HG02970 (cell line): ENCODE measurements at regions not wholly inside any gene's neighbourhood (a gene's known extent, or its start where the extent isn't known, plus 50 kb on each side); places are given as distances from the start of the nearest gene placed in this dataset.

Experiments used
- ATAC-seq: cut with Tn5 transposase; IDR thresholded peaks from one replicate; pipeline ENCODE4 v1.9.1; 2021; ENCODE audit warnings: mild to moderate bottlenecking, moderate library complexity, moderate number of reproducible peaks; ENCODE audit not compliant: unreplicated experiment, low FRiP score

GRCh38 chr5:33232731-33233505 is 207.8 kb upstream of the TARS1 start:
- ATAC-seq = no peak

GRCh38 chr5:33235304-33235703 is 205.5 kb upstream of the TARS1 start:
- ATAC-seq = no peak

GRCh38 chr5:33235824-33236223 is 204.9 kb upstream of the TARS1 start:
- ATAC-seq = no peak

DNA sequence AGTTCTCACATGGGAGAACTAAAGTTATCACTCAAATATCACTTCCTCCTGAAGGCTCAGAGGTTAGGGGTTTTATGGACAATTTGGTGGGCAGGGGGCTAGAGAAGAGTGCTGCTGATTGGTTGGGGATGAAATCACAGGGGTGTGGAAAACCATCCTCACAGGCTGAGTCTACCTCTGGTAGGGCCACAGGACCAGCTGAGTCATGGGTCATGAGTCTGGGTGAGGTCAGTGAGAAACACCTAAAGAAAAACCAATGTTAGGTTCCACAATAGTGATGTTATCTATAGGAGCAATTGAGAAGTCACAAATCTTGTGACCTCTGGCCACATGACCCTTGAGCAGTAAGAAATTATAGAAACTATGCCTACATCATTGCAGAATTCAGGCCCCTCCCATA is 203.3 kb upstream of the TARS1 start:
- no peak for ATAC-seq

DNA sequence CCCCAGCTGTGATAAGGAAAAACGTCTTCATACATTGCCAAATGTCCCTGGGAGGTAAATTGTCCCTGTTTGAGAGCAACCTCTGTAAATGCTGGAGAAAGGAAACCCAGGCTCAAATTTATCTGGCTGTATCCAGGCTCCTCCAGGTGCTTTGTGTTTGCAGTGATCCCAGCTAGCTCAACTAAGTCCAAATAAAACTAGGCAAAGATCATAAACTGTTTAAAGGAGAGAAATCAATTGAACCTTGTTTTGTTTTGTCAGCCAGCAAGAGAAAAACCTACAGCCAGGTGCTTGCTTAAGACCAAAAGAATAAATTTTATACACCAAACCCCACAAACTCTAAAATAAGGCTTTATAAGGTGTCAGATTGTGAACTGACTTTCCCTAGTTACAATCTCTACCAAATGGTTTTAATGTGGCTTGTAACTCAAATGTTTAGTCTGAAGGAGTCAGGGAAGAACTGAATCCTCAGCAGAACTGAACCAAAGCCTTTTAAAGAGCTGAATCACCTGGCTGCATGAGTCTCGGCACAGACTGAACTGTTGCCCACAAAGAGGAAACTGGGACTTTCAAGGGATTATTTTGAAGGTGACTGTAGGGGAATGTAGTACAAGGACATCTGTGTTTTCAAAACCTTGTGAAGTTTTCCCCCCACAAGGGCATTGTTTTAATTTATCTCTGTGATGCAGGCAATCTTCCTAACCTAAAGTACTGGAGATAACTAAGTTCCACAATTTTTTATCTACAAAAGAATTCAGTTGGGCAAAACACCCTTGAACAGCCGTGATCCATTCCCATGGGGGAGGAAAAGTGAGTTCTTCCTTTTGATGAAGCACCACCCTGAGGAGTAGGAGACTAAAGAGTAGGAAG is 201.7 kb upstream of the TARS1 start:
- ATAC-seq = no peak

GRCh38 chr5:33240558-33240957 is 200.2 kb upstream of the TARS1 start:
- ATAC-seq = no peak

DNA sequence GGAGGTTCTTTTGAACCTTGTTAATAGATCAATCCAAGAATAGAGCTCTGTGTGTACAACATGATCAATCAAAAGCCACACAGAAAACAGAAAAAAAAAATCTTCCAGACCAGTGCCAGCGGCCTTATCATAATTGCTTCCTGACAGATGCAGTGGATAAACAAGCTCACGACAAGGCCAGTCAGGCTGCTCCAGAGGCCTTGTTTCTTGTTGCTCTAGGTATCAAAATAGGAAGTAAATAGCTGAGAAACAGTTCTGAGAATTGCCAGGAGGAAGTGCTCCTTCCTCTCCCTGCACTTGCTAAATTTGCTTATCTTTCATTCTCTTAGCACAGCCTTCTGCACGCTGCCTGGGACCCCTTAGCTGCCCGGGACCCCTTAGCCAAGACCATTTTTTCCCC is 199.0 kb upstream of the TARS1 start:
- ATAC-seq = no peak

DNA sequence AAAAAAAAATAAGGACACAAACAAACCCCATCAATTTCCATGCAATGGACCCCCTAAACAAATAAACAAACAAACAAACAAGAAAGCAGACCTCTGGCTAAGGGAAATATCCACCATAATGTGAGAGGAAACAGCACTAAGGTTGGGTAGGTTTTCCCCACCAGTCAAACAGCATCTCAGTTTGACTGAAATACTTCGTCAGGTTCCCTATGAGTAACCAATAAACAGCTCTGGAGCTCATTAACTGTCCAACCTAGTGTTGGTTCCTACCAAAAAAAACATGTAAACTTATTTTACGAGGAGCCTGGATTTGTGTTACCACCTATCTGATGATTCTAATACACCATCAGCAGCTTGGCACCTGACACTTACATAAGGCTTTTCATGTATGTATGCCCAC is 198.5 kb upstream of the TARS1 start:
- no peak for ATAC-seq

GRCh38 chr5:33244441-33245150 is 196.2 kb upstream of the TARS1 start:
- no peak for ATAC-seq

DNA sequence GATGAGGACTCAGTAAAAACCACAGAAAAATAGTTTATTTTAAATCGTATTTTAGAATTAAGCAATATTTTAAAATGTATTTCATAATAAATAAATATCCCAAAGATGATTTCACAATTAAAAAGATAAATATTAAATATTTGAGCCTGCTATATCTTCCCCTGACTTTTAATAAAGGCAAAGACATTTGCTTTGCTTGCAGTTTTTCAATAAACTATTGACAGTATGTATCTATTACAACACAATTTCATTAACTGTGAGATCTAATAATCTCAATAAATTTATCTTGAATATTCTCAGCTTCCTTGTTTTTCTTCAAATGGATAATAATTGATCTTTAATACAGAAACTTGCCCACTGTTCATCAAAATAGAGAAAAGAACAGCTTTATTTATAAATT is 186.2 kb upstream of the TARS1 start:
- ATAC-seq = no peak

- ATAC-seq = no peak
Observed at GRCh38 chr5:33257807-33258429, 182.8 kb upstream of the TARS1 start.

GRCh38 chr5:33258553-33258952 is 182.2 kb upstream of the TARS1 start:
- no peak for ATAC-seq

DNA sequence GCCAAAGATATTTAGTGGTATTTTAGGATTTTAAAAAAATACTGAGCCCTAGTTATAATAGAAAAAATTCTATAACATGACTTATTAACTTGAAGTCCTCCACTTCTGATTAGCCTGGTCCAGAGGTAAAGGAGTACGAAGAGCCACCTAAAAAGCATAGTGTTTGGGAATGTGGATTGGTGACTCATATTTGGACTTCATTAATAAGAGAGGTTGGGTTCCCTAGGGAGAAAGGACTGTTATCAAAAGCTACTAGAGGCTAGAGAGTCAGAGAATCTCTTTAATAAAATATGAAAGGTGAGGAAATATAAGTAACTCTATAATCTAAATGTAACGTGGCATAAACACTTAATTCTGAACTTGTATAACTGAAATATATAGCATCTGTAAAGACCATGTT is 180.7 kb upstream of the TARS1 start:
- ATAC-seq = no peak

DNA sequence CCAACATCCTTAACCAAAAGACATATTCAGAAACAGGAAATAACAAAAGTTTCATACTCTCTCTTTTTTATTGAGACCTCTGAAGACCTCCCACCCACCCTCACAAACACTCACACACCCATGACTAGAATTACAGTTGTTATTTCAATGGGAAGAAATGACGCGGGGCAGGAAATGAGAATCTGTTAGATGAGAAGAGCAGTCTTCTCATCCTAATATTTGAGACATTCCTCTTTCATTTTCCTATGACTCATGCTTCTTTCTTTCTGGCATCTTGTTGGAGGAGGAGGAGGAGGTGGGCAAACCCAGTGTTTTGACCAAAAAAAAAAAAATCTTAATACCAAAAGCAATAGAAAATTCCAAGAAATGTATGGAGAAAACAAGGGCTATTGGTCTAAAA is 179.5 kb upstream of the TARS1 start:
- no peak for ATAC-seq

GRCh38 chr5:33261747-33262146 is 179.0 kb upstream of the TARS1 start:
- no peak for ATAC-seq

- no peak for ATAC-seq
Observed at GRCh38 chr5:33267801-33268200, 173.0 kb upstream of the TARS1 start.

GRCh38 chr5:33268374-33268773 is 172.4 kb upstream of the TARS1 start:
- no peak for ATAC-seq

- ATAC-seq = no peak
Observed at GRCh38 chr5:33270671-33271070, 170.1 kb upstream of the TARS1 start.

- ATAC-seq = no peak
Observed at GRCh38 chr5:33271606-33272005, 169.2 kb upstream of the TARS1 start.

DNA sequence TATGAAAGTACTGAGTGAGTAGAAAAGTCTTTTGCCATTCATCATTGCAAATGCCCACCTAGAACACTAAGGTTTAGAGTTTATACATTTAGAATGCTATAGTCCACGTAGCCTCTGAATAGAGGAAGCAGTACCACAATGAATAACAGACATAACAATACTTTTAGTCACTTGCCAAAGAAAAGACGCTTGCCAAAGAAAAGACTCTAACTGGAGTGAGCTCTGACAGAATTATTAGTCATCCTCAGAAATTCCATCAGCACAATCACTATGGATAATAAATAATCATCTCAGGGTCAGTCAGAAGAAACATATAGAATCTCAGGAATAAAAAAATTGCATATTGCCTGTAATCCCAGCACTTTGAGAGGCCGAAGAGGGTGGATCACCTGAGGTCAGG is 168.5 kb upstream of the TARS1 start:
- ATAC-seq = no peak

GRCh38 chr5:33273985-33274384 is 166.8 kb upstream of the TARS1 start:
- no peak for ATAC-seq
